Brain microvascular endothelial cell (primary cell): ENCODE measurements at regions not wholly inside any gene's neighbourhood (a gene's known extent, or its start where the extent isn't known, plus 50 kb on each side); places are given as distances from the start of the nearest gene placed in this dataset.

Source experiments
- DNase-seq: peaks from one replicate; pipeline ENCODE4 v3.0.0-alpha.2; 2020
- H3K27ac ChIP-seq: fragments of 250-450 bp; sonication (Bioruptor Pico); 2 replicates; pipeline ENCODE4 v1.5.1; 2020; ENCODE audit warnings: mild to moderate bottlenecking, moderate library complexity
- H3K27me3 ChIP-seq: fragments of 250-450 bp; sonication (Bioruptor Pico); replicated peaks from 2 replicates; pipeline ENCODE4 v1.5.1; 2020; ENCODE audit warnings: mild to moderate bottlenecking
- H3K36me3 ChIP-seq: fragments of 250-450 bp; sonication (Bioruptor Pico); replicated peaks from 2 replicates; pipeline ENCODE4 v1.5.1; 2020; ENCODE audit warnings: mild to moderate bottlenecking
- H3K4me3 ChIP-seq: 2 replicates; pipeline ENCODE4 v1.5.1; 2011; ENCODE audit warnings: low read depth, mild to moderate bottlenecking, control low read depth, low read length, moderate library complexity
- in situ Hi-C: cut with HindIII; loops from 2 replicates; pipeline ENCODE4 v1.10.0; 2017; ENCODE audit warnings: low sequenced_read_pairs, low pct_ligation_motif_present
- TF ChIP-seq, protein P1 (sequence below): IDR thresholded peaks from 2 replicates; pipeline ENCODE4 v1.5.1; 2011; ENCODE audit warnings: low read depth, mild to moderate bottlenecking, moderate library complexity, low read length, control low read depth, inconsistent platforms; ENCODE audit errors: missing control alignments

DNA sequence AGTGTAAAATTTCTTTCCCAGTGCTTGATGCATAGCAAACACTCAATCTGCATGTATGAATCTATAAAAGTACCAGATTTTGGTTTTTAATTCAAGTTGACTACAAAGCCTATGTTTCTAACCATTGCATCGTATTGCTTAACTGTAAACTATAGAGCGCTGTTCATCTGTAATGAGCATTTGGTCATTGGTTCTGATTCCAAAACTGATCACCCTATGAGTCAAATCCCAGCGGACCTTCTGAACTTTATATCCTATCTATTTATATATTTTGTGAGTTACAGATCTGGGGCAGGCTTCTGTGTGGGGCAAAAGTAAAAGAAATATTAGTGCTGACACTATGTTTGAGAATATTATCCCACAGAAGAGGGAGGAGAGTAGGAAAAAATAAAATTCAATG, 305.7 kb upstream of the TNC start:
- no peak overlapping the region for H3K4me3 ChIP-seq
- no peak for DNase-seq
- no peaks in the 10 kb centered on the region for H3K27me3 ChIP-seq
- TF ChIP-seq, protein P1, sequence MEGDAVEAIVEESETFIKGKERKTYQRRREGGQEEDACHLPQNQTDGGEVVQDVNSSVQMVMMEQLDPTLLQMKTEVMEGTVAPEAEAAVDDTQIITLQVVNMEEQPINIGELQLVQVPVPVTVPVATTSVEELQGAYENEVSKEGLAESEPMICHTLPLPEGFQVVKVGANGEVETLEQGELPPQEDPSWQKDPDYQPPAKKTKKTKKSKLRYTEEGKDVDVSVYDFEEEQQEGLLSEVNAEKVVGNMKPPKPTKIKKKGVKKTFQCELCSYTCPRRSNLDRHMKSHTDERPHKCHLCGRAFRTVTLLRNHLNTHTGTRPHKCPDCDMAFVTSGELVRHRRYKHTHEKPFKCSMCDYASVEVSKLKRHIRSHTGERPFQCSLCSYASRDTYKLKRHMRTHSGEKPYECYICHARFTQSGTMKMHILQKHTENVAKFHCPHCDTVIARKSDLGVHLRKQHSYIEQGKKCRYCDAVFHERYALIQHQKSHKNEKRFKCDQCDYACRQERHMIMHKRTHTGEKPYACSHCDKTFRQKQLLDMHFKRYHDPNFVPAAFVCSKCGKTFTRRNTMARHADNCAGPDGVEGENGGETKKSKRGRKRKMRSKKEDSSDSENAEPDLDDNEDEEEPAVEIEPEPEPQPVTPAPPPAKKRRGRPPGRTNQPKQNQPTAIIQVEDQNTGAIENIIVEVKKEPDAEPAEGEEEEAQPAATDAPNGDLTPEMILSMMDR = no peak
- H3K27ac ChIP-seq = no peak overlapping the region
- in situ Hi-C loops = no loop called here
- no peaks in the 10 kb centered on the region for H3K36me3 ChIP-seq

DNA sequence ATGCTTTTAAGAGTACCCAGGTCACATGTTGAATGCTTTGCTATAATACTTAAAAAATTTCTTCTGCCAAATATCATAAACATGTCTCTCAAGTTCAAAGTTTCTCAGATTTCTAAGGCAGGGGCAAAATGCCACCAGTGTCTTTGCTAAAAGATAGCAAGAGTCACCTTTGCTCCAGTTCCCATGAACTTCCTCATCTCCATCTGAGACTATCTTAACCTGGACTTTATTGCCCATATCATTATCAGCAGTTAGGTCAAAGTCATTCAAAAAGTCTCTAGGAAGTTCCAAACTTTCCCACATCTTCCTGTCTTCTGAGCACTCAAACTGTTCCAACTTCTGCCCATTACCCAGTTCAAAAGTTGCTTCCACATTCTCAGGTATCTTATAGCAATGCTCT, 307.6 kb upstream of the TNC start:
- DNase-seq = no peak
- TF ChIP-seq, protein P1 = no peak
- Histone ChIP-seq H3K4me3 (no peak overlapping the region), H3K36me3 (no peaks in the 10 kb centered on the region), H3K27ac (no peak overlapping the region), H3K27me3 (no peaks in the 10 kb centered on the region)
- in situ Hi-C loops = no loop called here

DNA sequence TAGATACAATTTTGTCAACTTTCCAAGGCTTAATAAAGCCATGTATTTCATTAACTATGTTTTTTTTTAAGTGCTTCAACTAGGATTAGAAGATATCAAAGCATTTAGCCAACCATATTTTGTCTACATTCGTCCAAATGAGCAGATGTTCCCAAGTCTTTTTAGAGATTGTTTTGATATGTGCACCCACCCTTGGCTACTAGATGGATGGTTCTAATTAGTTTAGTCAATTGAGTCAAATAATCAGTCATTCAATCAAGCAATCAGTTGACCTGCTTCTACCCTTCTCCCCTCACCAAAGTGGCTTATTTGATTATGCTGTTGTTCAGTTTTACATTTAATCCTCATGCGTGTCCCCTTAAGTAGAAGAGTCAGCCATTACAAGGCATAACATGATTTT, 319.5 kb upstream of the TNC start:
- Histone ChIP-seq H3K27ac (no peak overlapping the region), H3K27me3 (no peaks in the 10 kb centered on the region)
- in situ Hi-C loops = no loop called here

DNA sequence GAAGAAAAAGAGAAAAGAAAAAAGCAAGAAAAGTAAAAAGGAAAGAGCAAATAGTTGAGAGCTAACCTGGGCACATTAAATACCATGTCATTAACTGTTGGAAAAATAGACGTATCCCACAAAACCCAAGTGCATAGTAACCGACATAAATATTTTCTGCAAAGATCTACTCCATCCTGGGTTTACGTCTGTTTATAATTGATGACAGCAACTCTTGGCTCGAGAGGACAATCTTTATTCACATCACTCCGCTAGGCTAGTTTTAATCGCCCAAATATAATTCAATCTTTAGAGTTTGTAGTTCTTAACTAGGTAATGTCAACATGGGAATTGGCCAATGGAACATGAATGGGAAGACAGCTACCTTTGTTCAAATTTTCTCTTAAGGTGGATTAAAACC, 321.7 kb upstream of the TNC start:
- H3K4me3 ChIP-seq = no peak overlapping the region
- H3K27ac ChIP-seq = no peak overlapping the region
- in situ Hi-C loops = no loop called here
- no peak for DNase-seq
- no peaks in the 10 kb centered on the region for H3K27me3 ChIP-seq
- TF ChIP-seq, protein P1 = no peak
- H3K36me3 ChIP-seq = no peaks in the 10 kb centered on the region

More for the DNA sequence above, 319.5 kb upstream of the TNC start:
- Histone ChIP-seq H3K4me3 (no peak overlapping the region), H3K36me3 (no peaks in the 10 kb centered on the region)
- no peak for DNase-seq
- TF ChIP-seq, protein P1 = no peak

DNA sequence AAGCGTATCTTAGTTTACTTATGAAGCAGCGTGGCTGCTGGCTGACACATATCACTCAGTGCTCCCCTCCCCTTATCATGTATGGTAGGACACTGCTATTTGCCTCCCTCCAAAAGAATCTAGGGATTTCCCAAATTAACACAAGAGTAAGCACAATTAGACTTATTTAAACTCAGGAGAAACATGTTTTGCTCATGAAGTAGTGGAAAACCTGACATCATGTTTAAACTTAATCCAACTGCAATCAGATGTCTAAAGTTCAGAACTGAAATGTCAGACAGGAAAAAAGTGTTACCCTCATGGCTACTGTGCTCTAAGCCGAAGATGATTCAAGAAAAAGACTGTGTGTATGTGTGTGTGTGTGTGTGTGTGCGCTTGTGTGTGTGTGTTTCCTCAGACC, 324.1 kb upstream of the TNC start:
- Histone ChIP-seq H3K36me3 (no peaks in the 10 kb centered on the region), H3K4me3 (no peak overlapping the region), H3K27me3 (no peaks in the 10 kb centered on the region), H3K27ac (no peak overlapping the region)
- TF ChIP-seq, protein P1 = no peak
- in situ Hi-C loops = no loop called here
- no peak for DNase-seq

DNA sequence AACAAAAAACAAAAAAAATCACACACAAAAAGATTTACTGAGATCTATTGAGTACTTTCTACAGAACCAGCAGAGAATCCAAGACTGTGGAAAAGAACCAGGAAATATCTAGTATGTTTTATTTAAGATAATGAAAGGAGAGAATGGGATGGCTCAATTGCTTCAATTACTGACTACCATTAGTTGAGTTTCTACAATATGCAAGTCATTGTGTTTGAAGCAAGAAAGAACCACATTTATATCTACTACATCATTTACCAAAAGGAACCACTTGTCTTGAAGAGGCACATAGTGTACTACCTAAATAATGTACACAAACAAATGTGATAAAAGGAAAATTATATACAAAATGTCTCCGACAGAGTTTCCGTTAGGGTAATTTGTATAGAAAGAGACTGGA, 325.9 kb upstream of the TNC start:
- no peak overlapping the region for H3K27ac ChIP-seq
- in situ Hi-C loops = no loop called here
- no peaks in the 10 kb centered on the region for H3K27me3 ChIP-seq
- no peak for DNase-seq
- no peak overlapping the region for H3K4me3 ChIP-seq
- TF ChIP-seq, protein P1 = no peak
- no peaks in the 10 kb centered on the region for H3K36me3 ChIP-seq
